CD1c-positive myeloid dendritic cell (primary cell): ENCODE measurements at regions not wholly inside any gene's neighbourhood (a gene's known extent, or its start where the extent isn't known, plus 50 kb on each side); places are given as distances from the start of the nearest gene placed in this dataset.
"Not testable (repeated sequence)": the region's sequence is repeated elsewhere in the genome, so short reads cannot be mapped to it uniquely, and the experiment has no call there.

Experiments
- DNase-seq: peaks from one replicate; pipeline ENCODE4 v3.0.0-alpha.2; 2016; ENCODE audit errors: extremely low spot score

DNA sequence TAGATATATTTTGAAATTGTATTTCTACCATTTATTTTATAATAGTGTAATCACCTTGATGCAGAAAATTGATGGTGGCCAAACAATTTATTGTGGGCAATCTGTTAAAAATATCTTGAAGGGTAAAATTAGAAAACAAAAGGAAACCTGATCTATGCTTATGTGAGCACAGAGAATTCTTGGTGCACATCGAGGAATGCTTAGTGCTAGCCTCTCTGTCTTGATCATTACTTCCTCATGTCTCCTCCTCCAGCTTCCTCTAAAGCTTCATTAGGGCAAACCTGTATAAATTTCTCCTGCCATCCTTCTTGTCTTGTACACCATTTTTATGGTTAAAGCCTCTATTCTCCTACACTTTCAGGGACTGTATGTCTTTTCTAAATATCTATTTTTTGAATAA, 725.8 kb downstream of the RAPGEF2 start:
- no peak for DNase-seq

DNA sequence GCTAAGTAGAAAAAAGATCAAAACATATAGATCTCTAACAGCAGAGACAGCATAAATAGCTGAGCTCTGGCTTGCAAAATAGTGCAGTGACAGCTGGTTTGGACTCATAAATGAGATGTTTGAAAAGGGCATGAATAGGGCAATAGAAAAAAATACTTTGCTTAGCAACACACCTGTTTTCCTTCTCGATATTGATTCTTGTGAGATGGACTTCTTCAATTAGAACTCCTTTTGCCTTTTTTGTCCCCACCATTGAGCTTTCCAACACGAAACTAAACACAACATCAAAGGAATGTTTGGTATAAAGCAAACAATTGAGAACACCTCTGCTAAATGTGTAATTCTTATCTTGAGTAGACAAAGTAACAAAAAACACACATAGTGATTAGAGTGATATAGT, 726.3 kb downstream of the RAPGEF2 start:
- DNase-seq: no peak

DNA sequence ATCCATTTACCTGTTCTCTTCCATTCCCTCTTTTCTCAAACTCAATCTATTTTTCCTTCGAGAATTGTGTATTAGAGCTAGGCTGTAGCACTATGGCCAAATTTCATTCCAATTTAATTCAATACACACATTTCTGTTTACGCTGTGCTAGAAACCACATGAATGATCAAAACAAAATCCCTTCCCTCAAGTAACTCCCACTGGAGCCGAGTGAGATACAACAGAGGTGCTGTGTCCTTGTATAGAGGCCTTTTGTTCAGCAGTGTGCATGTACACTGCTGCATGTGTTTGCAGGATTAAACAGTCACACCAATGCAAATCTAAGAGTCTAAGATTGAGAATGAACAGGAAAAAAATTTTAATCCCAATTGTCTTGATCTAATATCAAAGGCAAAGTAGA, 734.2 kb downstream of the RAPGEF2 start:
- DNase-seq: no peak

DNA sequence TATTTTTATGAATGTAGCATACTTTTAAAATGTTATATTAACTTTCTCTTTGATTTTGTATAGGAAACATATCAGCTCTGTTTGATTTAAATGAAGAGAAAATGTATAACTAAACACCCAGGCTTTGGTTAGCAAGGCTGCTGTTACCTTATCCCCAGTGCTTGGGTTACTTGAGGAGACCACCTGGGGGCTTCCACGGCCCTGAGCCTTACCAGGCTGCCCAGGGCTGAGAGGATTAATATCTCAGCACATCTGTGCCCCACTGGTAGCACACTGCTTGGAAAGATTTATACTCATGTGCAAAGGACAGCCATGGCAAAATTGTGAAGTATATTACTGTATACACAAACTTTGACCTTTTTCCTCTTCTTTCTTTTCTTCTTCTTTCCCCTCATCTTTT, 752.9 kb downstream of the RAPGEF2 start:
- no peak for DNase-seq

DNA sequence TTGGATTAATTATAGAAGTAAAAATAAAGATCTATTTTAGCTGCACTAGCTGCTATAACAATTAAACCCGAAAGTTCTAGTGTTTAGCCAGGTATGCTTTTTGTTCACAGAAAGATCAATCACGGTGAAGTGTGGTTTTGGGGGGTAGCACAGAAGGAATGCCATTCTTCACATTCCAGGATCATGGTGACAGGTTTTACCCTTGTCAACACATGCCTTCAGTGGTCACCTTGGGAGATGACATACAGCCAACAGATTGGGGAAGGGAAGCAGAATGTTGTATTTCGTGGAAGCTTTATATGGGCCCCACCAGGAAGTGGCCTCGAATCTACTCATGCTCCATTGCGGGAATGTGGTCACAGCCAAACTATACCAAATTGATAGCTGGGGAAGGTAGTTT, 753.6 kb downstream of the RAPGEF2 start:
- no peak for DNase-seq

DNA sequence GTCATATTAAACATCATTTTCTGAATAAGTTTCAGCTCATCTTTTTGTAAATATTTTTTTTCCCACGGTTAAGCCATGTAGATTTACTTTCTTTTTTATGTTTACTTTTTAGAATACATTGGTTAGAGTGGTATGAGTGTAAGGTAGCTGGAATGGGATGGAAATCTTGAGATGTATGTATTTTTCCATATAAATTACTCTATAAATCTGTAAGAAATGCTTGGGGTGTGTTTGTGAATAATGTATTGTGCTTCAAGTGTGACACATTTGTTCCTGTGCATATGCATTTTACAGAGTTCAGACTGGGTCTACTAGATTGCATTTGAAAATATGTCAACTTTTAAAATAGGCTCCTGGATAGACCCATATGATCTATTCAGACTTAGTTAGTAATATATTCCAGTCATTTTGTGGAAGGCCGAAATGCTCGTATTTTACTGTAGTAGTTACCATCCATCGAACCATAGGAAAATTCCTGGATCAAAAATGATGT, 756.8 kb downstream of the RAPGEF2 start:
- DNase-seq: no peak

DNA sequence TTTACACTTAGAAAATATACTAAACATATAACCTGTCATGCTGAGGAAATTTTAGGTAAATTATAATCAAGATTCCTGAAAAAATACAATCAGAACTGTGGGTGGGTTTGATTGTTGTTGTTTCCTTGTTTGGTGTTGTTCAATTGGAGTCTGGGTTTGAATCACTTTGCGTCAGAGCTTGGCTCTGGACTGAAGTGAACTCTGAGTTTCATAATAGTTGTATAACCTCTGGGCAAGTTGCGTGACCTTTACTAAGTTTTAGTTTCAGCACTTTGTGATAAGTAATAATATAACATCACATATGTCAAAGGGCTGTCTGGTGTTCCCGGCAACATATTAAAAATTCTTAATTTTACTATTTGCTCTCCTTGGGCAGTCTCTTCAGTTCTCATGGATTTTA, 758.1 kb downstream of the RAPGEF2 start:
- DNase-seq: no peak

DNA sequence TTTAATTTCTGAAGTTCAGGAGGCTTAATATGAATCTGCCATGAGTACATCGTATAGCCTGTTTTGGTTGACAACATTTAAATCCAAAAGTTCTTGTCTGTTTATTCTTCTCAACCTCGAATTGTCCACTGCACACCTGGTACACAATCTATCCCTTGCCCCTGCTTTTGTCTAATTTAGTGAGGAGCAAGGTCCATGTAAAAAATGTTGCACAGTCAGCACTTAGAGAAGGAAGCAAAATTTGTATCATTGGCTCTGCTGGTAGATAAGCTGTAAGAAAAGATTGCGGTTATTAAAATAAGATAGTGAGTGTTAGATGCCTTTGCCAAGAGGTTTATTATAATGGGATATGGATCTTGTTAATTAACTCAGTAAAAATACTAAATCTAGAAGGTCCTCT, 761.5 kb downstream of the RAPGEF2 start:
- no peak for DNase-seq

DNA sequence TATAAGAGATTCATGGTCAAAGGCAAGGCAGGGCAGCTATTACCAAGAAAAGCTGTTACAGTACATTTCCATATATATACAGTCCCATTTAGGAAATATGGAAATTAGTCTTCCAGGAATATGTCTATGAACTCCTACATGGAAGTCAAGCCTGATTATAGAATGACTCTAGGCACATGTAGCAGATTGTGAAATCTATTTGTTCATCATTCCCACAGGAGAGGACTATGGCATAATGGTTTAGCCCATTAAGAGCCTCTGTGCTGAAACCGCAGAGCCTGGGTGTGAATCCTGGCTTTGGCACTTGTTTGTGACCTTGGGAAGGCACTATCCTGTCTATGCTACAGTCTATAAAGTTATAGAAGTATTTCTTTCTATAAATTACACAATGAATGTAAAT, 764.8 kb downstream of the RAPGEF2 start:
- no peak for DNase-seq

DNA sequence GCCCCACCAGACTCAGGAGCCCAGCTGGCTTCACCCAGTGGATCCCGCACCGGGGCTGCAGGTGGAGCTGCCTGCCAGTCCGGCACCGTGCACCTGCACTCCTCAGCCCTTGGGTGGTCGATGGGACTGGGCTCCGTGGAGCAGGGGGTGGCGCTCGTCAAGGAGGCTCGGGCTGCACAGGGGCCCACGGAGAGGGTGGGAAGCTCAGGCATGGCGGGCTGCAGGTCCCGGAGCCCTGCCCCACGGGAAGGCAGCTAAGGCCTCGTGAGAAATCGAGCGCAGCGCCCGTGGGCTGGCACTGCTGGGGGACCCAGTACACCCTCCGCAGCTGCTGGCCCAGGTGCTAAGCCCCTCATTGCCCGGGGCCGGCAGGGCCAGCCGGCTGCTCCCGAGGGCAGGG, 766.1 kb downstream of the RAPGEF2 start:
- DNase-seq: not testable (repeated sequence)

DNA sequence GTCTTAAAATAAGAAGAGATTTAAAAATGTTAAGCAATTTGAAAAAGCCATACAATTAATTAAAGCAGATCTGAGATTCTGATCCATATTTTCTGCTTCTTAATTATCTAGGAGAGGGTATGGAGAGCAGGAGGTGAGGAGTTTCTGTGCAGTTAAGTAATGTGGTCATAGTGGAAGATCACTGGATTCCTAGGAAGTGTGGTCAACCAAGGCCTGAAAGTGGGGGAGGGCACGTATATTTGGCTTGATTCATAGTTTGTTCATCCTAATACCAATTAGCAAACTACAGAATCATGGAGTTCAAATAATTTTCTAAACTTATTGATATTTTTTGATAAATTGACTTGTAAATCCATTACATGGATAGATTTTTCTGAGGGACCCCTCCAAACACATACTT, 768.3 kb downstream of the RAPGEF2 start:
- no peak for DNase-seq

DNA sequence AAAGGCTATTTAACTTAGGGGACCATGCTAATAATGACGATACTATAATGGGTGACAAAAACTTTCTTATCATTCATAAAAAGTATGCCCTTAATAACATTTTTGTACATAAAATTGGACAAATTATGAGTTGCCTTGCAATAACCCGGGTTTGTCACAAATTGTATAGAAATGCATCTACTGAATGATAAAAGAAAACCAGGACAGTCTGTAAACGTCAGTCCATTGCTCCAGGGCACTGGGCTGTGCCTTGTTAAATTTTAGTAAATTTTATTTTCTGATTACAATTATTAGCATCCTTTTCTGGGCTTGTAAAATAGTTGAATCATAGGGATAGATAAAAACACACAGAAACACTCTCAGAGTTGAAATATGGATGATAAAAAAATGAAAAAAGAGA, 778.3 kb downstream of the RAPGEF2 start:
- DNase-seq: no peak

DNA sequence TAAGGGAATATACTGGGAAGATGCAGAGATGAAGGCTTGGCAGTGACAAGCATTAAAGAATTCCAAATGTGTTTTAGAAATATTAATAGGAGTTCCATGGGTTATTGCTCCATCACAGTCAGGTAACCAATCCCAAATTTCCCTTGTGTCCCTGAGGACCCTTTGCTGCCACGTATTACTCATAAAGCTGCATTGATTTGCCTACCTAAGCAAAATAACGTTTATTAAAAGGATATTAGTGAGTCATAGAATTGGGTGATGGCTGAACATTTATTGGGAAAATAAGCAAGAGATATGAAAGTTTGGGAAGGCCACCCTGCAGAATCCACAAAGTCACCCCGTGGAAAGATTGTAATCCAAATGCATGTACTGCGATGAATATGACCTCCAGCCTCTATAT, 782.1 kb downstream of the RAPGEF2 start:
- DNase-seq: no peak

DNA sequence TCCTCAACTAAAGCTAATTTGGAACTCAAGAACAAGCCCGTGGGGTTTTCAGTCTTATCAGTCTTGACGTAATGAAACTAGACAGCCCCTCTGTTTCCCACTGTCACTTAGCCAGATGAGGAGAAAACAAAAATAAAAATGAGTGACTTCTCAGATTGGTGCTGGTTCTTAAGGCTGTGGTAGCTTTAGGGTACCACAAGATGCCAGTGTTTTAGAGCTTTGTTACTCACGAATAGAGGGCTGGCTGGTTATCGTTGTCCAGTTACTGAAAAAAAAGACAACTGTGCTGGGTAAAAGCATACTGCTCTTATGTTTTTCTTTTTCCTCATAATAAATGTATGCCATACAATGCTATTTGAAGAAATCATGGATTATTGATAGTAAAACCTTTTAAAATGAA, 796.7 kb downstream of the RAPGEF2 start:
- DNase-seq: no peak

DNA sequence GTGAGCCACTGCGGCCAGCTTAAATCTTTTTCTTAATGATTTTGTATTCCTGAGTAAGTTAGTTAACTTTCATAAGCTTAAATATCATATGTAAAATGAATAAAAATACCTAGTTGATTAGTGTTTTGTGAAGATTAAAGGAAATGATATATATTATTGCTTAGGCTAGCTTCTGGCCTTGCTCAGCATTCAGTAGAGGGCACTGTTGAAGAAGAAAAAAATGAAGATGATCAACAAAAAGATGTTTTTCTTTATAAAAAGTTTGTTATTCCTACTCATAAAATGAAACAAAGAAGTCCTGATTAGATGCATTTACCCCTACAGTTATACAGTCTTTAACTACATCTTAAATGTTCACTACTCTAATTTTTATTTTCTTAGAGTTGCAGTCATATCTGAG, 797.7 kb downstream of the RAPGEF2 start:
- DNase-seq: no peak

DNA sequence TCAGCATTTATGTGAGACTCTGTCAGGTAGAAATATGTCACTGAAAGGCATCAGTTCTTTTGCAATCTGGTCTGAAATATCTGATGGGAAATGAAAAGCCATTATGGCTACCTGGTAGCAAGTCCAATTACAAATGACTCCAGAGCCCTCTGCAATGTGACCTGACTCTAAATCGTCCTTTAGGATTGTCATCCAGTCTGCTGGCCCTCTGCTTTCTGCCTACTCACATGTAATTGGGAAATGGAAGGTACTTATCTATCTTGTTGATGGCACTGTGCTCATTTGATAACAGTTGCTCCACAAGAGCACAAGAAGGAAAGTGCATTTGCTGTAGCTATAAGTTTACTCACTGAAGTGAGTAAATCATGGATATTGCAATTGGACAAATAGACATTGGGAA, 799.8 kb downstream of the RAPGEF2 start:
- DNase-seq: no peak

DNA sequence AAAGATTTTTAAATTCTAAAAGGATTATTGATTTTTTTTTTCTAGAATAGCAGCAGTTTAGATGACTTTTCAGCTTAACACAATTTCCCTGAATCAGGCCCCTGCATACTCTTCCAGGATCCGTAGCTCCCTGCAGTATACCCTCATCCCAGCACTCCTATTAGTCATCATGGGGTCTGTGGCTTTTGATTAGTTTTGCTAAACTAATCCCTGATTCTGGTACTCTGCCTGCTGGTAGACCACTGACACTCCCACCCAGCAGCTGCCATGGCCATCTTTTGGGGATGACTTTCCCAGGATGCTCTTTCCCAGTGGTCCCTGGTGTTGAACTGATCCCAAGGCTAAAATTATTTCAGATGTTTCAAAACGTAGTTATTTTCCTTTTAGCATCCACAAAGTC, 802.0 kb downstream of the RAPGEF2 start:
- DNase-seq: no peak

DNA sequence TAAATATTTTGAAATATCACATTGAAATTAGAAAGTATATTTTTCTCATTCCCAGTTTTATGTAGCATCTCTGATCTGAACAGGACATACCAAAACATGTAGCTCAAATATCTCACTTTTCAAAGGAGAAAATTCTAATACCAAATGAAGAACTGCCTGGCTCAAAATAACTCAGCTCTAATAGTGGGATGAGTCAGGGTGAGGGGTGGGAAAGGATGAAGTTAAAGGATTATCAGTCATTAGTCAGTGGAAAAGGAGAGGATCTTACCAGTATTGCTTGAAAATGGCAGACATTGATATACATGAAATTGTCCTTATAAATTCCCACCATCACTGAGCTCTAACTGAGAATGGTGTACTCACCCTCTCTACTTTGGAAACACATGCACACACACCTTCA, 803.2 kb downstream of the RAPGEF2 start:
- no peak for DNase-seq

DNA sequence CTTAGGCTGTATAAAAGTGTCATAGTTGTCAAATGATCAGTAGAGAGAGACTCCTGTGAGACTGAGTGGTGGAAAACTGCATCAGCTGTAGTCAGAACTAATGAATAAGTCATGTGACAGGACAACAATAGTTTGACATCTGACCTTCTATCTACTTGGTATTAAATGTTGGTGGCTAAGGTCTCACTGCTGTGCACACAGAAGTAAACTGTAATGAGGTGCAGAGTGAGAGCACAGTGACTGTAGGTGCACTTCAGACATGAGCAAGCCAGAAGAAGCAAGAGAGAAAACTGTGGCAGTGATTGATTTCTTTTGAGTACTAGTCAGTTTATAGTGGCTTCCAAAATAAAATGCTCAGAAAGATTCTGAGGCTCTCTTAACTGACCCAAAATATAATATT, 803.6 kb downstream of the RAPGEF2 start:
- DNase-seq: no peak

DNA sequence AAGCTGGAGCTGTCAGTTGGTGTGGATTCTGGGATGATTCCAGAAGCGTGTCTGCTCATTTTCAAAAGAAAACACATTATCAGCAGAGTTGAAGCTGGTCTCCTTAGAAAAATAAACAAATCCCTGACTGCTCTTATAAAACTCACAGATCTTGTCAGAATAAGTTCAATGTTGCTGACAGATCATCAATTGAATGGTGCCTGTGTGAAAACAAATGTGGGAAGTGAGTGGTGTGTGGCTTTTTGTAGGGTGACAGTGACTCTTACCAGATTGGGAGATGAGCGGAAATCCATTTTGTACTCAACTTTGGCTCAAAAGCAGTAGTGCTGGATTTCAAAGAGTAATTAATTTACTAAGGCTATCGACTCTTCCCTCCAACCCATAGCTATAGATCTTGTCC, 807.8 kb downstream of the RAPGEF2 start:
- DNase-seq: no peak

DNA sequence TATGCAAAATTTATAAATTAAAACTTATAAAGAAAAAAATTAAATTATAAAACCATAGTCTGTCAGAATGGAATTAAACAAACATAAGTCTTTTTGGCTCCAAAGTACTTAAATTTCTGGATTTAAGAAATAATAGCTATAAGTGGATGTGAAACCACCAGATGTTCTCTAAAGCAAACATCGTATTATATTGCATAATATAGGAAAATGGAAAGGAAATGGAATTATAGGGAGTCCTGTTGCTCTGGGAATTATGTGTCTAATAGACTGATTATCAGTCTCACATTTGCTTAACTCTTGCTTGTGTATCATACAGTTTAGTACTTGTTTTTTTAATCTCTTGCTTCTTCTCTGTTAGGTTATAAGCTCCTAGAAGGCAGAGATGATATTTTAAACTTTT, 819.2 kb downstream of the RAPGEF2 start:
- DNase-seq: no peak

DNA sequence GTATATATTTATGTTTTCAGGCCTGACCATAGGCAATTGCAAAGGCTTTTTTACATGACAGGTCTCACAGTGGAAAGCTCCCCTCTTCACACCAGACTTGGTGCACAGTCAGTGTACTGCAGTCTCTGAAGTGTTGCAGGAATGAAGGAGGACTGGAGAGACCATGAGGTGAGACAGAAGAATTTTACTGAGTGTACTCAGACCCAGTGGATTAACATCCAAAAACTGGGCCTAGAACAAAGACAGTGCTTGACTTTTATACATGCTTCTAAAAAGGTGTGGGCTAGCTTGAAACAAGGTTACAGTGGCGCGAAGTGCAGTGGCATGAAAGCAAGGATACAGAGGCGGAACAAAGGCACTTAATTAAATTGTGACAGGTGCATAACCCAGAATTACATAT, 822.9 kb downstream of the RAPGEF2 start:
- DNase-seq: no peak

DNA sequence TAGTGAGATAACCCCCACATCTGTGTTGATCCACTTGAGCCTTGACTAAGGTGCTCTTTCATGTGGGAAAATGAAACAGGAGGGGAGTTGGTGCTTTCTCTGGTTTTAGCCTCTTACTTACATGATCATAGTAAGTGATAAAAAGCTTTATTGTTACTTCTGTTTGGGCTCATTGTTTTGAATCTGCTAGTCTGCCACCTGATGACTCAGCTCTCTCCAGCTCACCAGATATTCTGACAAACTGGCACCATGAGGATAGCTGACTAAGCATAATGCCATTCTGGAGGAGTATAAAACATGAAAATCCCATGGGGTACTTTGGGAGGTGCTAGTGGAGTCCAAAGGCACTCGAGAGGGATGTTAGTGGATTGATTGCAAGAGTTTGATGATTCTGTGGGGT, 824.0 kb downstream of the RAPGEF2 start:
- no peak for DNase-seq

DNA sequence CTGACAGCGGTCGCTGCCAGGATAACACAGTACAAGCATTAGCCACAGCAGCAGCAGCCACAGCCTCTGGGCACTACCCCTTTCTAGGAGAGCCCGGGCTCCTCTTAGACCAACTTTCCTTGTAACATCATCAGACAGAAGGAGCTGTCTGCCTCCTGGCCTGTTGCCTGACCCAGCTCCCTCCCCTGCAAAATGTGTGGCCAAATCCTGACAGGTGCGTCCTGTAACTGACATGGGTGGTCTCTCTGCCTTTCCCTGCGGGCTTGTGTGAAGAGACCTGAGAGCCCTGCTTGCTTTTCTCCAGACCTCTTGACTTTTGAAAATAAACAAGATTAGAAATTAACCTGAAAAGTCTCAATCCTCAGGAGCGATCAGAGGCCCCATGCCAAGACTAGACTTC, 824.9 kb downstream of the RAPGEF2 start:
- no peak for DNase-seq

DNA sequence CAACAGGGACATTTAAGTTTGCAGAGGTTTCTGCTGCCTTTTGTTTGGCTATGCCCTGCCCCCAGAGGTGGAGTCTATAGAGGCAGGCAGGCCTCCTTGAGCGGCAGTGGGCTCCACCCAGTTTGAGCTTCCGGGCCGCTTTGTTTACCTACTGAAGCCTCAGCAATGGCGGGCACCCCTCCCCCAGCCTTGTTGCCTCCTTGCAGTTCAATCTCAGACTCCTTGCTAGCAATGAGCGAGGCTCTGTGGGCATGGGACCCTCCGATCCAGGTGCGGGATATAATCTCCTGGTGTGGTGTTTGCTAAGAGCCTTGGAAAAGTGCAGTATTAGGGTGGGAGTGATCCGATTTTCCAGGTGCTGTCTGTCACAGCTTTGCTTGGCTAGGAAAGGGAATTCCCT, 831.7 kb downstream of the RAPGEF2 start:
- not testable (repeated sequence) for DNase-seq
